DMS53 treated with DMSO at 0.1 percent for 48 hours (cell line): ENCODE measurements at regions not wholly inside any gene's neighbourhood (a gene's known extent, or its start where the extent isn't known, plus 50 kb on each side); places are given as distances from the start of the nearest gene placed in this dataset.

Source experiments
- DNase-seq: peaks from one replicate; lab custom pipeline; 2025; ENCODE audit not compliant: unreplicated experiment; lab: John Stamatoyannopoulos, UW

- no peak for DNase-seq
Measured at GRCh38 chr1:25082216-25082899, 149.9 kb downstream of the SYF2 start.

GRCh38 chr1:25081496-25081895, 150.8 kb downstream of the SYF2 start:
- DNase-seq: no peak

- no peak for DNase-seq
Measured at GRCh38 chr1:25080294-25081209, 150.5 kb upstream of the RUNX3 start.

GRCh38 chr1:25079048-25079447, 149.0 kb upstream of the RUNX3 start:
- DNase-seq: no peak

- no peak for DNase-seq
Measured at GRCh38 chr1:25074351-25075227, 144.5 kb upstream of the RUNX3 start.

- DNase-seq: no peak
Measured at GRCh38 chr1:25073640-25074270, 143.7 kb upstream of the RUNX3 start.

- no peak for DNase-seq
Measured at GRCh38 chr1:25072461-25072860, 142.4 kb upstream of the RUNX3 start.

- DNase-seq: no peak
Measured at GRCh38 chr1:25068829-25069228, 138.8 kb upstream of the RUNX3 start.

- DNase-seq: no peak
Measured at GRCh38 chr1:25068316-25068715, 138.2 kb upstream of the RUNX3 start.

- DNase-seq: no peak
Measured at GRCh38 chr1:25067518-25068251, 137.6 kb upstream of the RUNX3 start.

- no peak for DNase-seq
Measured at GRCh38 chr1:25066731-25067517, 136.8 kb upstream of the RUNX3 start.

- DNase-seq: no peak
Measured at GRCh38 chr1:25066256-25066655, 136.2 kb upstream of the RUNX3 start.

- DNase-seq: no peak
Measured at GRCh38 chr1:25065795-25066238, 135.7 kb upstream of the RUNX3 start.

- no peak for DNase-seq
Measured at GRCh38 chr1:25065321-25065721, 135.2 kb upstream of the RUNX3 start.

GRCh38 chr1:25064465-25065240, 134.6 kb upstream of the RUNX3 start:
- DNase-seq: no peak

- peak; percentile 36 for DNase-seq
Measured at GRCh38 chr1:25063591-25064416, 133.7 kb upstream of the RUNX3 start.

GRCh38 chr1:25062621-25063255, 132.7 kb upstream of the RUNX3 start:
- DNase-seq: no peak
